ENCODE measurements at regions not wholly inside any gene's neighbourhood (a gene's known extent, or its start where the extent isn't known, plus 50 kb on each side); places are given as distances from the start of the nearest gene placed in this dataset.
"Not testable (repeated sequence)": the region's sequence is repeated elsewhere in the genome, so short reads cannot be mapped to it uniquely, and the experiment has no call there.

GRCh38 chr2:11891671-11892440, 145.4 kb downstream of the LPIN1 start:
- TF ChIP-seq POLR2A (IDR thresholded peaks at IDR 0.05) = no peak
- intact Hi-C loops (cut with DNase I) = no loop called here
- Histone ChIP-seq H3K4me1 (no peaks in the 10 kb centered on the region), H3K36me3 (no peaks in the 10 kb centered on the region), H3K9me3 (no peaks in the 10 kb centered on the region), H3K4me3 (replicated peaks in 1 of 3) (no peak overlapping the region), H3K27ac (no peak overlapping the region), H3K27me3 (no peaks in the 10 kb centered on the region)
- DNase-seq = no peak
- 85 to 93% methylated on average over 4 of the region's 4 CpGs for WGBS, 2 donors

DNA sequence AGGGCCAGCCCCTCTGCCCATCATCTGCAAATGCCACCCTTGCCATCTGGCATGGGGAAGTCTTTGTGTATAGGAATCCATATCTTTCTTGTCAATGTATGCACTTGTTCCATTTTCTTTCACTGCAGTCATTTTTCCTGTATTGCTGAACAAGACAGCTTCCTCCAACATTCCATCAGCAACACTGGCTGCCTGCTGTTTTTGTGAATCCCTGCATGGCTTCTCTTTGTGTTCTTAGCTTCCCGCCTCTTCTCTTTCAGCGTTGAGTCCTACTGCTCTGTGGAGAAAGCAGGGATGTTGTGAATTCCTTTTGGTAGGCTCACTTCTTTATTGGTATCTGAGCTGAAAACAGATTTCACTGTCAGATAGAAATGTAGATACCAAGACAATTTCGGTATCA, 150.0 kb downstream of the LPIN1 start:
- no peak for DNase-seq
- TF ChIP-seq, protein P1, sequence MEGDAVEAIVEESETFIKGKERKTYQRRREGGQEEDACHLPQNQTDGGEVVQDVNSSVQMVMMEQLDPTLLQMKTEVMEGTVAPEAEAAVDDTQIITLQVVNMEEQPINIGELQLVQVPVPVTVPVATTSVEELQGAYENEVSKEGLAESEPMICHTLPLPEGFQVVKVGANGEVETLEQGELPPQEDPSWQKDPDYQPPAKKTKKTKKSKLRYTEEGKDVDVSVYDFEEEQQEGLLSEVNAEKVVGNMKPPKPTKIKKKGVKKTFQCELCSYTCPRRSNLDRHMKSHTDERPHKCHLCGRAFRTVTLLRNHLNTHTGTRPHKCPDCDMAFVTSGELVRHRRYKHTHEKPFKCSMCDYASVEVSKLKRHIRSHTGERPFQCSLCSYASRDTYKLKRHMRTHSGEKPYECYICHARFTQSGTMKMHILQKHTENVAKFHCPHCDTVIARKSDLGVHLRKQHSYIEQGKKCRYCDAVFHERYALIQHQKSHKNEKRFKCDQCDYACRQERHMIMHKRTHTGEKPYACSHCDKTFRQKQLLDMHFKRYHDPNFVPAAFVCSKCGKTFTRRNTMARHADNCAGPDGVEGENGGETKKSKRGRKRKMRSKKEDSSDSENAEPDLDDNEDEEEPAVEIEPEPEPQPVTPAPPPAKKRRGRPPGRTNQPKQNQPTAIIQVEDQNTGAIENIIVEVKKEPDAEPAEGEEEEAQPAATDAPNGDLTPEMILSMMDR (IDR thresholded peaks at IDR 0.05) = no peak
- TF ChIP-seq POLR2A (IDR thresholded peaks at IDR 0.05) = no peak
- no peaks in the 10 kb centered on the region for H3K36me3 ChIP-seq
- H3K4me3 ChIP-seq (replicated peaks in 1 of 3) = no peak overlapping the region
- WGBS, 2 donors = 64 to 70% methylated on average over 3 of the region's 3 CpGs
- no peaks in the 10 kb centered on the region for H3K27me3 ChIP-seq
- intact Hi-C loops (cut with DNase I) = no loop called here
- no peaks in the 10 kb centered on the region for H3K9me3 ChIP-seq
- H3K4me1 ChIP-seq = no peaks in the 10 kb centered on the region
- no peak overlapping the region for H3K27ac ChIP-seq

- intact Hi-C loops (cut with DNase I) = no loop called here
- no peak for DNase-seq
- 93 to 94% methylated on average over 3 of the region's 3 CpGs for WGBS, 2 donors
- Histone ChIP-seq H3K27ac (no peak overlapping the region), H3K4me1 (no peaks in the 10 kb centered on the region), H3K4me3 (replicated peaks in 1 of 3) (no peak overlapping the region), H3K36me3 (no peaks in the 10 kb centered on the region), H3K9me3 (no peaks in the 10 kb centered on the region), H3K27me3 (no peaks in the 10 kb centered on the region)
- TF ChIP-seq, protein P1 (IDR thresholded peaks at IDR 0.05) = no peak
- TF ChIP-seq POLR2A (IDR thresholded peaks at IDR 0.05) = no peak
These were observed 152.1 kb downstream of the LPIN1 start for GRCh38 chr2:11898576-11898975.

DNA sequence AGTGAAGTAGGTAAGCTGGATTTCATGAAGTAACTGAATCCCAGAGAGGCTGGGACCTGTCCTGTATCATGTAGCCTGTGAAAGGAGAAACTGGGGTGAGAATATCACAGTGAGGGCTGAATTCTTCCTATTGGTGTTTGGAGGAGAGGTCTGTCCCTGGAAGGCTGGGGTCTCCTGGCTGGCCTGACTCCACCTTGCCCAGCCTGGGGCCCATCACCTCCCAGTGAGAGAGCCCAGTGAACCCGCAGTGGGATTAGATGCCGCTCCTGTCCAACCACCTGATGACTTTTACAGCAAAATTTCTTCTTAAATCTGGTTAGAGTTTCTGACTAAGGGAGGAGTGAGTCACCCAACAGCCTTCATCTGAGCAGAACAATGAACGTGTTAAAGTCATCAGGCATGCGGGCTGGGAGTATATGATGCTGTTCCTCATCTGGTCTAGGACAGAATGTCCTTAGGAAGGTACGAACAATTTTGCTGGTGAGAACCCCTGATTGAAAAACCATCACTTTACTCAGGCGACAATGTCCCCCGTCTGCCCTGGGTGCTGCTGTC, 152.9 kb downstream of the LPIN1 start:
- no peak for DNase-seq
- Histone ChIP-seq H3K4me3 (replicated peaks in 1 of 3) (no peak overlapping the region), H3K27me3 (no peaks in the 10 kb centered on the region), H3K27ac (no peak overlapping the region), H3K4me1 (no peaks in the 10 kb centered on the region), H3K36me3 (no peaks in the 10 kb centered on the region), H3K9me3 (no peaks in the 10 kb centered on the region)
- intact Hi-C loops (cut with DNase I) = no loop called here
- TF ChIP-seq POLR2A (IDR thresholded peaks at IDR 0.05) = no peak
- TF ChIP-seq, protein P1 (IDR thresholded peaks at IDR 0.05) = no peak
- WGBS, 2 donors = 92 to 94% methylated on average over 7 of the region's 7 CpGs

GRCh38 chr2:11900891-11901290, 154.5 kb downstream of the LPIN1 start:
- H3K27ac ChIP-seq; DNase-seq; intact Hi-C loops (cut with DNase I); H3K9me3 ChIP-seq; H3K4me1 ChIP-seq; H3K27me3 ChIP-seq; H3K4me3 ChIP-seq (replicated peaks in 1 of 3); H3K36me3 ChIP-seq: not testable (repeated sequence)
- WGBS, 2 donors = 90 to 93% methylated on average over 4 of the region's 4 CpGs

GRCh38 chr2:11901351-11902069, 155.1 kb downstream of the LPIN1 start:
- Histone ChIP-seq H3K27ac (no peak overlapping the region), H3K27me3 (no peaks in the 10 kb centered on the region), H3K4me1 (no peaks in the 10 kb centered on the region), H3K9me3 (no peaks in the 10 kb centered on the region), H3K4me3 (replicated peaks in 1 of 3) (no peak overlapping the region), H3K36me3 (no peaks in the 10 kb centered on the region)
- intact Hi-C loops (cut with DNase I) = no loop called here
- 91 to 92% methylated on average over 16 of the region's 16 CpGs for WGBS, 2 donors
- TF ChIP-seq, protein P1 (IDR thresholded peaks at IDR 0.05) = no peak
- TF ChIP-seq POLR2A (IDR thresholded peaks at IDR 0.05) = no peak
- DNase-seq = no peak
